ENCODE measurements at regions not wholly inside any gene's neighbourhood (a gene's known extent, or its start where the extent isn't known, plus 50 kb on each side); places are given as distances from the start of the nearest gene placed in this dataset.
A peak's percentile ranks its signal among the peaks of the same experiment; 100 is the strongest.

- H3K36me3 ChIP-seq (replicated peaks; ENCODE audit: control insufficient read depth, insufficient read depth, low read length) = no peaks in the 10 kb centered on the region
- H3K4me3 ChIP-seq (ENCODE audit: insufficient read depth, low read depth, low read length) = no peak overlapping the region
- H3K27me3 ChIP-seq (ENCODE audit: control insufficient read depth, insufficient read depth, low read length) = no peaks in the 10 kb centered on the region
- DNase-seq = peak; percentile 14
Observed at GRCh38 chr3:135889443-135889842, 76.1 kb upstream of the PPP2R3A start.

GRCh38 chr3:135891121-135891520 lies 74.4 kb upstream of the PPP2R3A start:
- no peaks in the 10 kb centered on the region for H3K27me3 ChIP-seq (ENCODE audit: control insufficient read depth, insufficient read depth, low read length)
- H3K4me3 ChIP-seq (ENCODE audit: insufficient read depth, low read depth, low read length) = no peak overlapping the region
- no peak for DNase-seq
- no peaks in the 10 kb centered on the region for H3K36me3 ChIP-seq (replicated peaks; ENCODE audit: control insufficient read depth, insufficient read depth, low read length)

- Histone ChIP-seq H3K27me3 (ENCODE audit: control insufficient read depth, insufficient read depth, low read length) (no peaks in the 10 kb centered on the region), H3K36me3 (replicated peaks; ENCODE audit: control insufficient read depth, insufficient read depth, low read length) (no peaks in the 10 kb centered on the region), H3K4me3 (ENCODE audit: insufficient read depth, low read depth, low read length) (no peak overlapping the region)
- peak; percentile 56 for DNase-seq
Observed at GRCh38 chr3:135895106-135895733, 70.3 kb upstream of the PPP2R3A start.

- no peak for DNase-seq
- H3K36me3 ChIP-seq (replicated peaks; ENCODE audit: control insufficient read depth, insufficient read depth, low read length) = no peaks in the 10 kb centered on the region
- H3K27me3 ChIP-seq (ENCODE audit: control insufficient read depth, insufficient read depth, low read length) = no peaks in the 10 kb centered on the region
- no peak overlapping the region for H3K4me3 ChIP-seq (ENCODE audit: insufficient read depth, low read depth, low read length)
Observed at GRCh38 chr3:135895734-135896121, 69.8 kb upstream of the PPP2R3A start.

GRCh38 chr3:135896613-135897012 lies 68.9 kb upstream of the PPP2R3A start:
- Histone ChIP-seq H3K36me3 (replicated peaks; ENCODE audit: control insufficient read depth, insufficient read depth, low read length) (no peaks in the 10 kb centered on the region), H3K4me3 (ENCODE audit: insufficient read depth, low read depth, low read length) (no peak overlapping the region), H3K27me3 (ENCODE audit: control insufficient read depth, insufficient read depth, low read length) (no peaks in the 10 kb centered on the region)
- no peak for DNase-seq

- no peak for DNase-seq
- no peaks in the 10 kb centered on the region for H3K36me3 ChIP-seq (replicated peaks; ENCODE audit: control insufficient read depth, insufficient read depth, low read length)
- H3K27me3 ChIP-seq (ENCODE audit: control insufficient read depth, insufficient read depth, low read length) = no peaks in the 10 kb centered on the region
- H3K4me3 ChIP-seq (ENCODE audit: insufficient read depth, low read depth, low read length) = no peak overlapping the region
Observed at GRCh38 chr3:135897715-135898114, 67.8 kb upstream of the PPP2R3A start.

GRCh38 chr3:135898774-135899173 lies 66.8 kb upstream of the PPP2R3A start:
- no peaks in the 10 kb centered on the region for H3K36me3 ChIP-seq (replicated peaks; ENCODE audit: control insufficient read depth, insufficient read depth, low read length)
- no peak overlapping the region for H3K4me3 ChIP-seq (ENCODE audit: insufficient read depth, low read depth, low read length)
- DNase-seq = no peak
- H3K27me3 ChIP-seq (ENCODE audit: control insufficient read depth, insufficient read depth, low read length) = no peaks in the 10 kb centered on the region

GRCh38 chr3:135905058-135905724 lies 60.3 kb upstream of the PPP2R3A start:
- Histone ChIP-seq H3K27me3 (ENCODE audit: control insufficient read depth, insufficient read depth, low read length) (no peaks in the 10 kb centered on the region), H3K36me3 (replicated peaks; ENCODE audit: control insufficient read depth, insufficient read depth, low read length) (no peaks in the 10 kb centered on the region), H3K4me3 (ENCODE audit: insufficient read depth, low read depth, low read length) (no peak overlapping the region)
- peak; percentile 13 for DNase-seq

GRCh38 chr3:135907422-135908165 lies 57.9 kb upstream of the PPP2R3A start:
- H3K27me3 ChIP-seq (ENCODE audit: control insufficient read depth, insufficient read depth, low read length) = no peaks in the 10 kb centered on the region
- no peak for DNase-seq
- H3K36me3 ChIP-seq (replicated peaks; ENCODE audit: control insufficient read depth, insufficient read depth, low read length) = no peaks in the 10 kb centered on the region
- no peak overlapping the region for H3K4me3 ChIP-seq (ENCODE audit: insufficient read depth, low read depth, low read length)

- no peaks in the 10 kb centered on the region for H3K36me3 ChIP-seq (replicated peaks; ENCODE audit: control insufficient read depth, insufficient read depth, low read length)
- DNase-seq = no peak
- no peaks in the 10 kb centered on the region for H3K27me3 ChIP-seq (ENCODE audit: control insufficient read depth, insufficient read depth, low read length)
- no peak overlapping the region for H3K4me3 ChIP-seq (ENCODE audit: insufficient read depth, low read depth, low read length)
Observed at GRCh38 chr3:135908225-135908624, 57.3 kb upstream of the PPP2R3A start.

GRCh38 chr3:135908737-135909136 lies 56.8 kb upstream of the PPP2R3A start:
- Histone ChIP-seq H3K4me3 (ENCODE audit: insufficient read depth, low read depth, low read length) (no peak overlapping the region), H3K36me3 (replicated peaks; ENCODE audit: control insufficient read depth, insufficient read depth, low read length) (no peaks in the 10 kb centered on the region)
- no peak for DNase-seq

GRCh38 chr3:135911110-135911509 lies 54.4 kb upstream of the PPP2R3A start:
- no peaks in the 10 kb centered on the region for H3K36me3 ChIP-seq (replicated peaks; ENCODE audit: control insufficient read depth, insufficient read depth, low read length)
- no peak overlapping the region for H3K4me3 ChIP-seq (ENCODE audit: insufficient read depth, low read depth, low read length)
- no peaks in the 10 kb centered on the region for H3K27me3 ChIP-seq (ENCODE audit: control insufficient read depth, insufficient read depth, low read length)
- DNase-seq = no peak

More at GRCh38 chr3:135908737-135909136, 56.8 kb upstream of the PPP2R3A start:
- no peaks in the 10 kb centered on the region for H3K27me3 ChIP-seq (ENCODE audit: control insufficient read depth, insufficient read depth, low read length)

GRCh38 chr3:135915206-135915605 lies 50.3 kb upstream of the PPP2R3A start:
- no peaks in the 10 kb centered on the region for H3K27me3 ChIP-seq (ENCODE audit: control insufficient read depth, insufficient read depth, low read length)
- no peaks in the 10 kb centered on the region for H3K36me3 ChIP-seq (replicated peaks; ENCODE audit: control insufficient read depth, insufficient read depth, low read length)
- no peak overlapping the region for H3K4me3 ChIP-seq (ENCODE audit: insufficient read depth, low read depth, low read length)
- no peak for DNase-seq
